LNCAP (cell line): ENCODE measurements at regions not wholly inside any gene's neighbourhood (a gene's known extent, or its start where the extent isn't known, plus 50 kb on each side); places are given as distances from the start of the nearest gene placed in this dataset.

ENCODE experiments used
- CTCF ChIP-seq: fragments of 450-650 bp; IDR thresholded peaks from 2 replicates; pipeline ENCODE4 v1.5.1; 2017; ENCODE audit warnings: mild to moderate bottlenecking

- no peak for TF ChIP-seq CTCF
These were observed 411.2 kb upstream of the TBX3 start for GRCh38 chr12:115095073-115095748.

GRCh38 chr12:115094163-115094816, 410.3 kb upstream of the TBX3 start:
- no peak for TF ChIP-seq CTCF

DNA sequence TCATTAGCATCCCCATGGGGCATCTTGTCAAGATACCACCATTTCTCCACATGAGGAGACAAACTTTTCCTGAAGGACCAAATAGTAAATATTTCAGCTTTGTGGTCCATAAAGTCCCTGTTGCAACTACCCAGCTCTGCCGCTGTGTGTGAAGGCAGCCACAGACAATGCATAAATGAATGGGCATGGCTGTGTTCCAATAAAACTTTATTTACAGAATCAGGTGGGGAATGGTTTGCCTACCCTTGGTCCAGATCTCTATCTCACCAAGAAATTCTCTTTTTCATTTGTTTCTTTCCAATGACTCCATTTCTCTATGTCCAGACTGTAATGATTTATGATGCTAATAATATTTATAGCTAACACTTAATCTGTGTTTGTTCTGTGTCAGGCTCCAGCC, 409.3 kb upstream of the TBX3 start:
- no peak for TF ChIP-seq CTCF

GRCh38 chr12:115090783-115091182, 406.8 kb upstream of the TBX3 start:
- TF ChIP-seq CTCF, result no peak

GRCh38 chr12:115088995-115089841, 405.2 kb upstream of the TBX3 start:
- TF ChIP-seq CTCF, result no peak

DNA sequence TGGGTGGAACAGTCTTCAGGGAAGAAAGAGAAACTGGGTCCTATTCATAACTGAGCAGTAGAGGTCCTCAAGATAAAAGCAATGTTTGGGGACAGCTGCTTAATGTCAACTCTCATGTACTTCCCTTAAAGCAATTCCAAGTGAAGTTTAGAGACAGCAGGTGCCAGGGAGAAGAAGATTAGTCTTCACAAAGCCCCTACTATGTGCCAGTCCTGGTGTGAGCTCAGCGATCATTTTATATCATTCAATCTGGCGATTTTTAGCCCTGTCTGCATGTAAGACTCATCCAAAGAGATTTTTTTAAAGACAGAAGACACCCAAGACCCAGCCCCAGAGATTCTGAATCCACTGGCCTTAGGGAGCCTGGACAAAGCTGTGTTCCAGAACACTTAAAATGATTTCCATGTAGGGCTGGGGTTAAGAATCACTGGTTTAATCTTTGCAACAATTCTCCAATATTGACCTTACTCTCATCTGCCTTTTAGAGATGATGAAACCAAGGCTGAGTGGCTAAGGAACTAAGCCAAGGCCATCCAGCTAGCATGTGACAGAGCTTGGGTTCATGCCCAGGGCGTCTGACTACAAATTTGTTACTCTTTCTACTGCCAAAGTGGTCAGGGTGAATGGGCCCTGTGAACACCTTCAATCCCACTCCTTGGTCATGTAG, 404.5 kb upstream of the TBX3 start:
- no peak for TF ChIP-seq CTCF

DNA sequence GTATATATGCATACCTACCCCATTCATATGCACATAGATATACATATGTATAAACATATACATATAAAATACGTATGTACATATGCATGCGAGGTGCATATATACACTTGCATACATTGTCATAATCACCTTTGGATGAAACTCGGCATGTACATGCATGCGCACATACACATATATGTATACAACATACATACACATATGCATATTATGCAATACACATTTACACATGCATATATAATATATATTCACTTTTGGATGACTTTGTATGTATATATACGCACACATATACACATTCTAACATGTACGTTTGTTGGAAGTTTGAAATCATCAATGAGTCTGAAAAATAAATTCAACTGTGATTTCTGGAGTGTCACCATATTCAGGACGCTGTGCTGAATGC, 401.6 kb upstream of the TBX3 start:
- no peak for TF ChIP-seq CTCF
